OCI-LY1 (cell line): ENCODE measurements at regions not wholly inside any gene's neighbourhood (a gene's known extent, or its start where the extent isn't known, plus 50 kb on each side); places are given as distances from the start of the nearest gene placed in this dataset.

Experiments
- H2AFZ ChIP-seq: fragments of 200-600 bp; sonication (generic), shearing (Covaris generic); 2 replicates; pipeline ENCODE4 v1.6.0; 2014; ENCODE audit warnings: antibody characterized with exemption, mild to moderate bottlenecking, low read length
- H3F3A ChIP-seq: fragments of 200-600 bp; sonication (generic), shearing (Covaris generic); 2 replicates; pipeline ENCODE4 v1.6.0; 2014; ENCODE audit warnings: mild to moderate bottlenecking, antibody characterized with exemption, low read length, moderate library complexity; ENCODE audit not compliant: insufficient read depth
- H3K27ac ChIP-seq: fragments of 200-600 bp; sonication (generic); 2 replicates; pipeline ENCODE4 v1.5.1; 2014; ENCODE audit warnings: low read length, mixed run types, mild to moderate bottlenecking, low read depth; ENCODE audit not compliant: poor library complexity, severe bottlenecking
- H3K27me3 ChIP-seq: fragments of 200-600 bp; sonication (generic); 2 replicates; pipeline ENCODE4 v1.6.0; 2014; ENCODE audit warnings: antibody characterized with exemption, mild to moderate bottlenecking, low read length, moderate library complexity; ENCODE audit not compliant: insufficient read depth
- H3K36me3 ChIP-seq: fragments of 200-600 bp; sonication (generic); 2 replicates; pipeline ENCODE4 v1.6.1; 2014; ENCODE audit warnings: mild to moderate bottlenecking, antibody characterized with exemption, low read length, moderate library complexity, mixed read lengths; ENCODE audit not compliant: insufficient read depth
- H3K4me1 ChIP-seq: fragments of 200-600 bp; sonication (generic); 2 replicates; pipeline ENCODE4 v1.5.1; 2014; ENCODE audit warnings: mild to moderate bottlenecking, low read length, moderate library complexity; ENCODE audit not compliant: insufficient read depth, severe bottlenecking
- H3K4me2 ChIP-seq: fragments of 200-600 bp; sonication (generic), shearing (Covaris generic); 2 replicates; pipeline ENCODE4 v1.6.1; 2014; ENCODE audit warnings: low read length
- H3K4me3 ChIP-seq: fragments of 200-600 bp; sonication (generic); 2 replicates; pipeline ENCODE4 v1.5.1; 2014; ENCODE audit warnings: low read length, low read depth, mild to moderate bottlenecking, mixed read lengths; ENCODE audit not compliant: poor library complexity, severe bottlenecking
- H3K79me2 ChIP-seq: fragments of 200-600 bp; shearing (Covaris generic); 2 replicates; pipeline ENCODE4 v1.6.1; 2016; ENCODE audit warnings: mixed run types, low read length, mixed read lengths; ENCODE audit not compliant: insufficient read depth
- H3K9ac ChIP-seq: fragments of 200-600 bp; sonication (generic), shearing (Covaris generic); 2 replicates; pipeline ENCODE4 v1.6.1; 2014; ENCODE audit warnings: mild to moderate bottlenecking, low read length, mixed read lengths
- H3K9me2 ChIP-seq: fragments of 200-600 bp; sonication (generic), shearing (Covaris generic); 2 replicates; pipeline ENCODE4 v1.6.1; 2014; ENCODE audit warnings: low read depth, mild to moderate bottlenecking, low read length, mixed read lengths
- H3K9me3 ChIP-seq: fragments of 200-600 bp; shearing (Covaris generic); 2 replicates; pipeline ENCODE4 v1.6.1; 2014; ENCODE audit warnings: low read length, mixed read lengths
- H4K20me1 ChIP-seq: fragments of 200-600 bp; sonication (generic), shearing (Covaris generic); 2 replicates; pipeline ENCODE4 v1.6.0; 2016; ENCODE audit warnings: mild to moderate bottlenecking, low read length; ENCODE audit not compliant: insufficient read depth
- EZH2 ChIP-seq: fragments of 200-600 bp; sonication (generic), shearing (Covaris generic); IDR thresholded peaks from 2 replicates; pipeline ENCODE4 v1.8.0; 2017; ENCODE audit warnings: borderline replicate concordance, mixed run types, mild to moderate bottlenecking, antibody characterized with exemption, low read length, moderate library complexity, mixed read lengths
- TF ChIP-seq, protein P1 (sequence below): fragments of 200-600 bp; sonication (generic), shearing (Covaris generic); IDR thresholded peaks from 2 replicates; pipeline ENCODE4 v1.5.1; 2017; ENCODE audit warnings: mild to moderate bottlenecking, antibody characterized with exemption, low read length, moderate library complexity, mixed read lengths

DNA sequence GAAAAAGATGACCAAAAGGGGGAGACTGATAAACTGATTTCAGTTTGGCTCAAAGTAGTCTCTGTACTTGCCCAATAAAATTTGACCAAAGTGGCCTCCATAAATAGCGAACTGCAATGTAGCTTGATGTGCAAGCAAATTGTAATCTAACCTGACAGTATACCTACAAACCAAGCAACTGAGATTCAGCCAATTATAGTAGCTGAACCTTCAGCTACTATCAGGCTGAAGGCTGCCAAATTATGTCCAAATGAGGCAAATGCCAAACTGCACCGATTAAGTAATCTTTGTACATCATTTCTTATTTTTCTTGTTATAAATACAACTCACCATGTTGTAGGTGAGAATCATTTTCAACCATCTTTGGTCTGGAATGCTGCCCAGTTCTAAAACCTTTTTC, 390.6 kb downstream of the CDH9 start:
- Histone ChIP-seq H3K27ac (no peak overlapping the region), H3K79me2 (no peaks in the 10 kb centered on the region), H3K36me3 (no peaks in the 10 kb centered on the region), H3K9me3 (no peaks in the 10 kb centered on the region), H2AFZ (no peak overlapping the region), H4K20me1 (no peaks in the 10 kb centered on the region), H3K9me2 (no peaks in the 10 kb centered on the region), H3K4me1 (no peaks in the 10 kb centered on the region), H3F3A (no peaks in the 10 kb centered on the region), H3K4me3 (no peak overlapping the region), H3K9ac (no peak overlapping the region), H3K4me2 (no peak overlapping the region), H3K27me3 (no peaks in the 10 kb centered on the region)
- TF ChIP-seq, protein P1, sequence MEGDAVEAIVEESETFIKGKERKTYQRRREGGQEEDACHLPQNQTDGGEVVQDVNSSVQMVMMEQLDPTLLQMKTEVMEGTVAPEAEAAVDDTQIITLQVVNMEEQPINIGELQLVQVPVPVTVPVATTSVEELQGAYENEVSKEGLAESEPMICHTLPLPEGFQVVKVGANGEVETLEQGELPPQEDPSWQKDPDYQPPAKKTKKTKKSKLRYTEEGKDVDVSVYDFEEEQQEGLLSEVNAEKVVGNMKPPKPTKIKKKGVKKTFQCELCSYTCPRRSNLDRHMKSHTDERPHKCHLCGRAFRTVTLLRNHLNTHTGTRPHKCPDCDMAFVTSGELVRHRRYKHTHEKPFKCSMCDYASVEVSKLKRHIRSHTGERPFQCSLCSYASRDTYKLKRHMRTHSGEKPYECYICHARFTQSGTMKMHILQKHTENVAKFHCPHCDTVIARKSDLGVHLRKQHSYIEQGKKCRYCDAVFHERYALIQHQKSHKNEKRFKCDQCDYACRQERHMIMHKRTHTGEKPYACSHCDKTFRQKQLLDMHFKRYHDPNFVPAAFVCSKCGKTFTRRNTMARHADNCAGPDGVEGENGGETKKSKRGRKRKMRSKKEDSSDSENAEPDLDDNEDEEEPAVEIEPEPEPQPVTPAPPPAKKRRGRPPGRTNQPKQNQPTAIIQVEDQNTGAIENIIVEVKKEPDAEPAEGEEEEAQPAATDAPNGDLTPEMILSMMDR: no peak
- TF ChIP-seq EZH2: no peak

DNA sequence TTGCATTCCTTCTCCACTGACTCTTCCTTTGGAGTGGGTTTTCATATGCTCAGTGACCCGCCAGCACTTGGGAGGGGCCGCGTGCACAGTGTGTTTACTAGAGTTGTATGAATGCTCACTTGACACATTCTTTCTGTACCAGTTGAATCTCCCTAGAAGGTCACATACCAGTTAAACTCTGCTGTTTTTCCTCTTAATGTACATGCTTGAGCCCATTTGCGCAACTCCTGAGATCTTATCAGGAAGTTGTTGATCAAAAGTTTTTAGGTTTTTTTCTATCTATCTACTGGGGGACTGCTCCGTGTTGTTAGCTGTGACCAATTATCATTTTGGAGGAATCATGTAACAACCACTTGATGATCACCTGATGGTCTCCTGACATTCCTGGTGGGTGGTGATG, 392.7 kb downstream of the CDH9 start:
- no peak overlapping the region for H3K9ac ChIP-seq
- H3K27ac ChIP-seq: no peak overlapping the region
- no peaks in the 10 kb centered on the region for H3F3A ChIP-seq
- no peaks in the 10 kb centered on the region for H3K9me2 ChIP-seq
- no peaks in the 10 kb centered on the region for H4K20me1 ChIP-seq
- H3K9me3 ChIP-seq: no peaks in the 10 kb centered on the region
- no peak overlapping the region for H3K4me3 ChIP-seq
- H3K4me1 ChIP-seq: no peaks in the 10 kb centered on the region
- H3K4me2 ChIP-seq: no peak overlapping the region
- no peaks in the 10 kb centered on the region for H3K27me3 ChIP-seq
- no peak overlapping the region for H2AFZ ChIP-seq
- H3K79me2 ChIP-seq: no peaks in the 10 kb centered on the region
- no peaks in the 10 kb centered on the region for H3K36me3 ChIP-seq
- no peak for TF ChIP-seq EZH2
- TF ChIP-seq, protein P1: no peak

DNA sequence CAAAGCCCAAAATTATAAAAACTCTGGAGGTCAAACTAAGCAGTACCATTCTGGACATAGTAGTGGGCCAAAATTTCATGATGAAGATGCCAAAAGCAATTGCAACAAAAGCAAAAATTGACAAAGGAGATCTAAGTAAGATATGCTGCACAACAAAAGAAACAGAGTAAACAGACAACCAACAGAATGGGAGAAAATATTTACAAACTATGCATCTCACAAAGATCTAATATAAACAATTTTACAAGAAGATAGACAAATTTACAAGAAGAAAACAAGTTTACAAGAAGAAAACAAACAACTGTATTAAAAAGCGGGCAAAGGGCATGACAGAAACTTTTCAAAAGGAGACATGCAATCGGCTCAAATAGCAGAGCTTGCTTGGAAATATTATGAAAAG, 396.9 kb downstream of the CDH9 start:
- no peaks in the 10 kb centered on the region for H3K36me3 ChIP-seq
- no peaks in the 10 kb centered on the region for H3K4me1 ChIP-seq
- H3K27me3 ChIP-seq: no peaks in the 10 kb centered on the region
- no peak overlapping the region for H3K9ac ChIP-seq
- no peak overlapping the region for H2AFZ ChIP-seq
- H3K9me3 ChIP-seq: no peaks in the 10 kb centered on the region
- TF ChIP-seq, protein P1: no peak
- no peak for TF ChIP-seq EZH2
- no peaks in the 10 kb centered on the region for H4K20me1 ChIP-seq
- H3K79me2 ChIP-seq: no peaks in the 10 kb centered on the region
- H3K9me2 ChIP-seq: no peaks in the 10 kb centered on the region
- H3F3A ChIP-seq: no peaks in the 10 kb centered on the region
- H3K4me2 ChIP-seq: no peak overlapping the region
- H3K4me3 ChIP-seq: no peak overlapping the region
- H3K27ac ChIP-seq: no peak overlapping the region
